RWPE2 (cell line): ENCODE measurements at regions not wholly inside any gene's neighbourhood (a gene's known extent, or its start where the extent isn't known, plus 50 kb on each side); places are given as distances from the start of the nearest gene placed in this dataset.

Experiments used
- ATAC-seq: fragments of 200-7000 bp; cut with Tn5 transposase; 3 replicates; pipeline ENCODE4 v1.9.1; 2021; ENCODE audit warnings: low read depth
- DNase-seq: peaks from one replicate; pipeline ENCODE4 v3.0.0-alpha.2; 2020; ENCODE audit warnings: low spot score
- H3K27ac ChIP-seq: fragments of 450-650 bp; 2 replicates; pipeline ENCODE4 v1.5.1; 2017; ENCODE audit warnings: mild to moderate bottlenecking; ENCODE audit not compliant: poor library complexity, severe bottlenecking
- H3K27me3 ChIP-seq: fragments of 250-450 bp; sonication (Bioruptor Pico); 2 replicates; pipeline ENCODE4 v1.5.1; 2021; ENCODE audit warnings: mild to moderate bottlenecking, moderate library complexity; ENCODE audit not compliant: insufficient read depth, poor library complexity, severe bottlenecking
- H3K36me3 ChIP-seq: fragments of 250-450 bp; sonication (Bioruptor Pico); 2 replicates; pipeline ENCODE4 v1.5.1; 2020; ENCODE audit warnings: low read depth, mild to moderate bottlenecking, moderate library complexity
- H3K4me1 ChIP-seq: fragments of 250-450 bp; sonication (Bioruptor Pico); 2 replicates; pipeline ENCODE4 v1.5.1; 2021; ENCODE audit warnings: mild to moderate bottlenecking, moderate library complexity; ENCODE audit not compliant: insufficient read depth, poor library complexity, severe bottlenecking
- H3K4me3 ChIP-seq: fragments of 250-450 bp; sonication (Bioruptor Pico); 2 replicates; pipeline ENCODE4 v1.5.1; 2021; ENCODE audit warnings: mild to moderate bottlenecking, moderate library complexity; ENCODE audit not compliant: severe bottlenecking
- H3K9me3 ChIP-seq: fragments of 250-450 bp; sonication (Bioruptor Pico); 2 replicates; pipeline ENCODE4 v1.5.1; 2021; ENCODE audit warnings: mild to moderate bottlenecking, moderate library complexity; ENCODE audit not compliant: severe bottlenecking
- CTCF ChIP-seq: fragments of 450-650 bp; IDR thresholded peaks from one replicate; pipeline ENCODE4 v1.5.1; 2017; ENCODE audit warnings: mild to moderate bottlenecking, moderate library complexity; ENCODE audit not compliant: poor library complexity, severe bottlenecking

DNA sequence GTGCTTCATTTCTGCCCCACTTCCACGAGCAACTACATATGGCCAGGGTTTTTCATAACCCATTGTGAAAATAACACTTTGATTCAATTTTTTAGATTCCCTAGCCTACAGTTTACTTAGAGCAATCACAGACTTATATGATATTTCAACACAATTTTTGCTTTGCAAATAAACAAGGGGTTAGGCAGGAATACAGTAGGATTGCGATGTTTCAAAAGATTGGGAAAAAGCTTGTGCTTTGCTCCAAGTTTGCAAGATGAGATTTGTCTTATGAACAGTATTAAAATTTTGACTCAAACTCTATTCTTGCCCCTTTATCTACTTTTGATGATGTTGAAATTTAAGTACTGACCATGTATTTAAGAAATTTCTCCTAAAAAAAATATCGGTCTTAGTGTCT lies 814.5 kb upstream of the PIK3C3 start:
- no peaks in the 10 kb centered on the region for H3K36me3 ChIP-seq

DNA sequence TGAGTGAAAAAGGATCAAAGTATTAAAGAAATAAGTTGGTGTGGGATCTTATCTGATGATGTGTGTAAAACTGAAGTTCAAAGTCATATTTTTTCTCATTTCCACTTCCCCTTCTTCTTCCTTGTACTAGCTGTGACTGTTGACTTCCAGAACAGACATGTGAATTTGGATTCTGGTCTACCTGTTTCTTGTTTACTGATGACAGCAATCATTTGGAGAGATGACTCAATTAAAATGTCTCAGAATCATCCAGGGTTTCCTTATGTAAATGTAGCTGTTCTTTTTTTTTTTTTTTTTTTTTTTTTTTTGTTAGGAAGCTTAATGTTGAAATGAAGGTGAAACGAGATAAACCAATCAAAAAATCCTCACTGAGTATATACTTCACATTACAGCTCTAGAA lies 819.9 kb upstream of the PIK3C3 start:
- Histone ChIP-seq H3K4me3 (no peak overlapping the region), H3K4me1 (no peaks in the 10 kb centered on the region), H3K27me3 (no peaks in the 10 kb centered on the region), H3K36me3 (no peaks in the 10 kb centered on the region), H3K9me3 (no peaks in the 10 kb centered on the region), H3K27ac (no peak overlapping the region)
- DNase-seq, result no peak
- TF ChIP-seq CTCF, result no peak
- ATAC-seq, result no peak

More for the DNA sequence above, 814.5 kb upstream of the PIK3C3 start:
- H3K9me3 ChIP-seq, result no peaks in the 10 kb centered on the region
- no peak overlapping the region for H3K4me3 ChIP-seq
- no peak for ATAC-seq
- H3K4me1 ChIP-seq, result peaks cover 16% of the 10 kb centered on the region
- no peaks in the 10 kb centered on the region for H3K27me3 ChIP-seq
- no peak overlapping the region for H3K27ac ChIP-seq
- DNase-seq, result no peak
- TF ChIP-seq CTCF, result no peak

DNA sequence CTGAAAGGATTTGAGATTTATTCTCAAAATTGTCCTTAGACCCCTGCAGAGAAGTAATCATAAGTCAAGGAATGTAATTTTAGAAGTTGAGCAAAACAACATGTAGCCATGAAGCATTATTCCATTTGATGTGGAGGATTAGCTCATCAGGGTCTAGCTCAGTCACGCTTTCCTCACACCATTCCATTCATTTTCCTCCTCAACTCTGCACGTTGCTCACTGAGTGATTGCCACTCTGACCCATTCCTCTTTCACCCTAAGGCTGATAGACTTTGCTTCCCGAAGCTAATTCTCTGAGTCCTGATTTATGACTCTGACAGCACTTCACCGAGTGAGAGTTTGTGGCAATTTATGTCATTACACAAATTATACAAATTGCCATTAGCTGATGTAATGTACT lies 820.6 kb upstream of the PIK3C3 start:
- TF ChIP-seq CTCF, result no peak

GRCh38 chr18:41131050-41131449 lies 824.0 kb upstream of the PIK3C3 start:
- Histone ChIP-seq H3K4me3 (no peak overlapping the region), H3K36me3 (no peaks in the 10 kb centered on the region), H3K27me3 (no peaks in the 10 kb centered on the region), H3K27ac (no peak overlapping the region), H3K4me1 (peaks cover 25% of the 10 kb centered on the region), H3K9me3 (no peaks in the 10 kb centered on the region)
- no peak for TF ChIP-seq CTCF
- DNase-seq, result no peak
- no peak for ATAC-seq

More for the DNA sequence above, 820.6 kb upstream of the PIK3C3 start:
- Histone ChIP-seq H3K27ac (no peak overlapping the region), H3K9me3 (no peaks in the 10 kb centered on the region), H3K4me1 (no peaks in the 10 kb centered on the region), H3K4me3 (no peak overlapping the region), H3K27me3 (no peaks in the 10 kb centered on the region), H3K36me3 (no peaks in the 10 kb centered on the region)
- no peak; the same call in 2 of the 3 replicates for ATAC-seq
- DNase-seq, result no peak

- no peak for TF ChIP-seq CTCF
- Histone ChIP-seq H3K9me3 (no peaks in the 10 kb centered on the region), H3K36me3 (no peaks in the 10 kb centered on the region), H3K4me3 (no peak overlapping the region), H3K27me3 (no peaks in the 10 kb centered on the region), H3K4me1 (peaks cover 28% of the 10 kb centered on the region), H3K27ac (peak overlapping the region; percentile 89)
- ATAC-seq, result peak; percentile 63
- DNase-seq, result no peak
These were observed 826.5 kb upstream of the PIK3C3 start for GRCh38 chr18:41128545-41128944.
